ENCODE measurements at regions not wholly inside any gene's neighbourhood (a gene's known extent, or its start where the extent isn't known, plus 50 kb on each side); places are given as distances from the start of the nearest gene placed in this dataset.
A peak's percentile ranks its signal among the peaks of the same experiment; 100 is the strongest.

DNA sequence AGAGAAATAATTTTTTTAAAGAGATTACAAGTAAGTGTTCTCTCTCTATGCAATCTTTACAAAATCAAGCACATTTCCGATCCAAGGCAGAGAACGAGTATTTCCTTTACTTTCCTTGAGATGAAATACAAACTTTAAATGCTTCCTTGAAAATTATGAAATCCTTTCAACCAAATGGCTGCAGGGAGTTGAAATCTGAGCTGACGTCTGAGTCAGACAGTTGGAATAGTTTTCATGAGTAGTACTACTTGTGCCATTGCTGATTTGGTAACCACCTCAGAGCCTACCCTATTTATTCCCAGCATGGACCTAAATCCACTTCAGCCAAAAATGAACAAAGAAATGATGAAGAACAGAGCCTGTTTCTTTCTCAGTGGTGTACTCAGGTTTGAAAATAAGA lies 183.6 kb downstream of the GIPC2 start:
- no peak for TF ChIP-seq JUND (IDR thresholded peaks at IDR 0.05; ENCODE audit: low read depth)
- no peak for DNase-seq (ENCODE audit: low read depth in 1 of 2, low spot score in 1 of 2)
- in situ Hi-C loops (cut with HindIII; ENCODE audit: low pct_unique_long_range_greater_than_20kb, low sequenced_read_pairs), result no loop called here

- in situ Hi-C loops (cut with HindIII; ENCODE audit: low pct_unique_long_range_greater_than_20kb, low sequenced_read_pairs), result no loop called here
- DNase-seq (ENCODE audit: low read depth in 1 of 2, low spot score in 1 of 2), result no peak
- TF ChIP-seq JUND (IDR thresholded peaks at IDR 0.05; ENCODE audit: low read depth), result no peak
Measured at GRCh38 chr1:78231477-78231876, 185.7 kb downstream of the GIPC2 start.

- no peak for TF ChIP-seq JUND (IDR thresholded peaks at IDR 0.05; ENCODE audit: low read depth)
Measured at GRCh38 chr1:78231894-78232293, 186.1 kb downstream of the GIPC2 start.

DNA sequence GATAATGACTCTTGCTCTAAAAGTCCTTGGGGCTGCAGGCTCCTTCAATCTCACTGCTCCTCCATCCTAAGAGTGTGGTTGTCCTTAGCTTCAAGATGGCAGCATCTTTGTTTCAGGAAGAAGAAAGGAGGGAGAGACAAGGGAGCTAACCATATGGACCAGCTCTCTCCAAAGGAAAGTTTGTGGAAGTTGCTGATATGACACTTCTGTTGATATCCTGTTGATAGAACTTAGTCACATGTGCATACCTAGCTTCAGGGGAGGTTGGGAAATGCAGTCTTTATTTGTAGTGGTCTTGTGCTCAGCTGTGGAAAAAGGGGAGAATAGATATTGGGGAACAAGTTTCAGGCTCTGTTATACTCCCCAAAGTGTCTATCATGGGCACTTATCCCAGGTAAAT lies 186.9 kb downstream of the GIPC2 start:
- in situ Hi-C loops (cut with HindIII; ENCODE audit: low pct_unique_long_range_greater_than_20kb, low sequenced_read_pairs), result no loop called here
- TF ChIP-seq JUND (IDR thresholded peaks at IDR 0.05; ENCODE audit: low read depth), result no peak
- no peak for DNase-seq (ENCODE audit: low read depth in 1 of 2, low spot score in 1 of 2)

More at GRCh38 chr1:78231894-78232293, 186.1 kb downstream of the GIPC2 start:
- DNase-seq (ENCODE audit: low read depth in 1 of 2, low spot score in 1 of 2), result no peak
- in situ Hi-C loops (cut with HindIII; ENCODE audit: low pct_unique_long_range_greater_than_20kb, low sequenced_read_pairs), result no loop called here

DNA sequence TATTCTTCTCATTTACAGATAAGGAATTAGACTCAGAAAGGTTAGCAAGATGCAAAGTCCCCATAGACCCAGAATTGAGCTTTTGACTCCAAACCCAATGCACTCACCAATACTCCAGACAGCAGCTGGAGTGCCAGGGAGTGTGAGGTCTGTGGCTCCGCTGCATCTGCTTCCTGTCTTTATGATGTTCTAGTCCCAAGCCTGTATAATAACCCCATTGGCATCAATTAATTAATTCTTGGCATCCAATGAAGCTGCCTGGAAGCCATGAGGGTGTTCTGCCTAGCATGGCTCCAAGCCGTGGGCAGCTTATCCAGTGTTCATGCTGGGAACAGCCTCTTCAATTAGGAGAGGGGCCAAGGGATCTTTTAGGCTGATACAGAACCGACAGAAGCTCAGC lies 188.7 kb downstream of the GIPC2 start:
- DNase-seq (ENCODE audit: low read depth in 1 of 2, low spot score in 1 of 2), result no peak
- TF ChIP-seq JUND (IDR thresholded peaks at IDR 0.05; ENCODE audit: low read depth), result no peak
- in situ Hi-C loops (cut with HindIII; ENCODE audit: low pct_unique_long_range_greater_than_20kb, low sequenced_read_pairs), result no loop called here

- in situ Hi-C loops (cut with HindIII; ENCODE audit: low pct_unique_long_range_greater_than_20kb, low sequenced_read_pairs), result no loop called here
- no peak for DNase-seq (ENCODE audit: low read depth in 1 of 2, low spot score in 1 of 2)
- no peak for TF ChIP-seq JUND (IDR thresholded peaks at IDR 0.05; ENCODE audit: low read depth)
Measured at GRCh38 chr1:78236716-78237115, 190.9 kb downstream of the GIPC2 start.

- TF ChIP-seq JUND (IDR thresholded peaks at IDR 0.05; ENCODE audit: low read depth), result no peak
- in situ Hi-C loops (cut with HindIII; ENCODE audit: low pct_unique_long_range_greater_than_20kb, low sequenced_read_pairs), result no loop called here
- DNase-seq (ENCODE audit: low read depth in 1 of 2, low spot score in 1 of 2), result peak; percentile 7 to 86
Measured at GRCh38 chr1:78237364-78237916, 191.7 kb downstream of the GIPC2 start.

DNA sequence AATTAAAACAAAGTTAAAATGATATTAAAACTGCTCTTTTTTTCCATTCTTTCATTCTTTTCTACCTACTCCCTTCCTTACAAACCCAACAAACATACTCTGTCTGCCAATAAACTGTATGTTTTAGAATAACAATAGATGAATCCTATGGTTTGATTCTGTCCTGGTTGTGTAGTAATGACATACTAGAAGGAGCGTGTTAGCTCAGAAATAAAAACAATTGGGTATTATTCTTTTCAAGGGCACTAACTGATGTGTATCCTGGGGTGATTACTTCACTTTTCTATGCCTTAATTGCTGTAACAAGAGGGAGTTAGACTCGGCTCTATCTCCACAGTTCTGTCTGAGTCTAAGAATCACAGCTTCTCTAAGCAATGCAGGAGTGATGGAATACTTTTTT lies 194.4 kb downstream of the GIPC2 start:
- DNase-seq (ENCODE audit: low read depth in 1 of 2, low spot score in 1 of 2), result no peak
- in situ Hi-C loops (cut with HindIII; ENCODE audit: low pct_unique_long_range_greater_than_20kb, low sequenced_read_pairs), result no loop called here

DNA sequence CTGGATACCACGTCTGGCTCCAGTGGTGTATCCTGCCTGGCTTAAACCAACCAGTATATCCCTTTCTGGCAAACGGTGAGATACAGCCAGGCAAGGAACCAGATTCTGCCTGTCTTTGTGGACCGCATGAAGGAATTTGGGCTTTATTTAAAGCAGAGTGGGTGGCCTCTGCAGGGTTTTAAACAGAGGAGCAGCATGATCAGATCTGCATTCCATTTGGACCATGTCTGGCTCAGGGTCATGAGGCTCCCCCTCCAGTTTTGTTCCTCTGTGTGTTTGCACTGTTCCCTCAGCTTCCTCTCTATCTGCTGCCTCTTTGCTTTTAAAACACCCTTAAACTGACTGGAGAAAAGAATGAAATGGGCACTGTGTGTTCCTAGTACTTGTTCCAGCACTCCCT lies 195.0 kb downstream of the GIPC2 start:
- in situ Hi-C loops (cut with HindIII; ENCODE audit: low pct_unique_long_range_greater_than_20kb, low sequenced_read_pairs), result no loop called here
- TF ChIP-seq JUND (IDR thresholded peaks at IDR 0.05; ENCODE audit: low read depth), result no peak

More for the DNA sequence above, 194.4 kb downstream of the GIPC2 start:
- no peak for TF ChIP-seq JUND (IDR thresholded peaks at IDR 0.05; ENCODE audit: low read depth)

DNA sequence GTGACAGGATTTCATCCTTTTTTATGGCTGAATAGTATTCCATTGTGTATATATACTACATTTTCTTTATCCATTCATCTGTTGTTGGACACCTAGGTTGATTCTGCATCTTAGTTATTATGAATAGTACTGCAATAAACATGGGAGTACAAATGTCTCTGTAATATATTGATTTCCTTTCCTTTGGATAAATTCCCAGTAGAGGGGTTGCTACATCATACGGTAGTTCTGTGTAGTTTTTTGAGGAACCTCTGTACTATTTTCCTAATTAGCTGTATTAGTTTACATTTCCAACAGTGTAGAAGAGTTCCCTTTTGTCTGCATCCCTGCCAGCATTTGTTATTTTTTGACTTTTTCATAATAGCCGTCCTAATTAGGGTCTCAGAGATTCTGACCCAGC lies 201.3 kb downstream of the GIPC2 start:
- no peak for TF ChIP-seq JUND (IDR thresholded peaks at IDR 0.05; ENCODE audit: low read depth)
- in situ Hi-C loops (cut with HindIII; ENCODE audit: low pct_unique_long_range_greater_than_20kb, low sequenced_read_pairs), result no loop called here
- DNase-seq (ENCODE audit: low read depth in 1 of 2, low spot score in 1 of 2), result no peak

More for the DNA sequence above, 195.0 kb downstream of the GIPC2 start:
- no peak for DNase-seq (ENCODE audit: low read depth in 1 of 2, low spot score in 1 of 2)

DNA sequence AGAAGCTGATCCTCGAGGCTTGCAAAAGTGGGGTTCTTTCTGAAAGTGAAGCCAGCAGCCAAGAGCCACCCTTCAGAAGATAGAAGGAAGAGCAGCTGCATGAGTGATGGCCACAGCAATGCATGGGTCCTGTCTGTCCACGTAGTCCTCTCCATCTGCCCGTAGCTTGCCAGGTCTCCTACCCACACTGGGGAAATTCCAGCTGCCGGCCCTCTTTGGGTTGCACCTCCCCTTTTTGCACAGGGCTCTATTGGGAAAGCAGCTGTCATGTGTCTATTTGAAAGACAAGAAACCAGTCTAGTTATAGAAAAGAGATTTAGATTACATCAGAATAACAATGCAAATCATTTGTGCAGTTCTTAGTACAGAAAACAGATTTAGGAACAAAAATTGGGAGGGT lies 204.4 kb downstream of the GIPC2 start:
- no peak for DNase-seq (ENCODE audit: low read depth in 1 of 2, low spot score in 1 of 2)
- no peak for TF ChIP-seq JUND (IDR thresholded peaks at IDR 0.05; ENCODE audit: low read depth)
- in situ Hi-C loops (cut with HindIII; ENCODE audit: low pct_unique_long_range_greater_than_20kb, low sequenced_read_pairs), result no loop called here

DNA sequence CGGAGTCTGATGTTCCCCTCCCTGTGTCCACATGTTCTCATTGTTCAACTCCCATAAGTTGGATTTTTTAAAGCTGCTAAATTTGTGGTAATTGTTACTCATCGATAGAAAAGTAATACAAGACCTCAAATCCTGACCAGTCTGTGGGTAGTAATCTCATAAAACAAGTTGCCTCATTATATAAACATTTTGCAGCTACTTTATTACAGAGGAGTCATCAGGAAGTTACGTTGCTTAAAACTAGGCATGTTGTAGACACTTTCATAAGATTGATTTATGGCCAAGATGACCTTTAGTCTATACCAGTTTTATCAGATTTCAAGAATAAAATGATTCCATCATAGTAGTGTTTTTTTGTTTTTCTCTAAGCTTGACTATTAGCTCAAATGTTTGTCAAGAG lies 208.8 kb downstream of the GIPC2 start:
- no peak for TF ChIP-seq JUND (IDR thresholded peaks at IDR 0.05; ENCODE audit: low read depth)
- in situ Hi-C loops (cut with HindIII; ENCODE audit: low pct_unique_long_range_greater_than_20kb, low sequenced_read_pairs), result no loop called here
- no peak for DNase-seq (ENCODE audit: low read depth in 1 of 2, low spot score in 1 of 2)

- in situ Hi-C loops (cut with HindIII; ENCODE audit: low pct_unique_long_range_greater_than_20kb, low sequenced_read_pairs), result no loop called here
- no peak for TF ChIP-seq JUND (IDR thresholded peaks at IDR 0.05; ENCODE audit: low read depth)
- no peak for DNase-seq (ENCODE audit: low read depth in 1 of 2, low spot score in 1 of 2)
Measured at GRCh38 chr1:78255383-78255782, 209.6 kb downstream of the GIPC2 start.

DNA sequence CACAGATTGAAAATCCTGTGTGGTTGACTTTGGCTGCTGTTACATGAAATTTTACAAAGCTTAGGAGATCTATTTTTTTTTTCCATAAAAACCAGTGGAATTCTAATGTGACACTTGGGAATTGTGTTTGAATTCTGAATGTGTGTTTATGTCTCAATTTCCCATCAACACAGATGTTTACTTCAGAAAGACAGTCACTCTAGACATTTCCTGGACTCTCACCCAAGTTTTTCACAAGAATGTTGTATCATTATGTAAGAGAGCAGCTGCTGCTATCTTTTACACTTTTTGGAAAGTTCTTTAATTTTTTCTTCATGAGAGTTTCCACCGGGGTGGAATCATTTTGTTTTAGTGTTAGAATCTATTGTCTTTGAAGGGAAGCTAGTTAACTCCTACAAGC lies 210.1 kb downstream of the GIPC2 start:
- DNase-seq (ENCODE audit: low read depth in 1 of 2, low spot score in 1 of 2), result no peak
- in situ Hi-C loops (cut with HindIII; ENCODE audit: low pct_unique_long_range_greater_than_20kb, low sequenced_read_pairs), result no loop called here
- no peak for TF ChIP-seq JUND (IDR thresholded peaks at IDR 0.05; ENCODE audit: low read depth)
